Lower leg skin (tissue), 3 donors: ENCODE measurements at regions not wholly inside any gene's neighbourhood (a gene's known extent, or its start where the extent isn't known, plus 50 kb on each side); places are given as distances from the start of the nearest gene placed in this dataset.

Experiments used
- POLR2A ChIP-seq, 2 donors: fragments of 450-650 bp; IDR thresholded peaks; one replicate each; pipeline ENCODE4 v1.6.1; 2016 to 2017; ENCODE audit warnings: antibody characterized with exemption in 2 of 2, mild to moderate bottlenecking in 1 of 2, moderate library complexity in 1 of 2
- TF ChIP-seq, protein P1 (sequence below), 3 donors: fragments of 450-650 bp; IDR thresholded peaks; one replicate each; pipeline ENCODE4 v1.5.1; 2016; ENCODE audit warnings: antibody characterized with exemption in 3 of 3, mild to moderate bottlenecking in 3 of 3, moderate library complexity in 2 of 3

DNA sequence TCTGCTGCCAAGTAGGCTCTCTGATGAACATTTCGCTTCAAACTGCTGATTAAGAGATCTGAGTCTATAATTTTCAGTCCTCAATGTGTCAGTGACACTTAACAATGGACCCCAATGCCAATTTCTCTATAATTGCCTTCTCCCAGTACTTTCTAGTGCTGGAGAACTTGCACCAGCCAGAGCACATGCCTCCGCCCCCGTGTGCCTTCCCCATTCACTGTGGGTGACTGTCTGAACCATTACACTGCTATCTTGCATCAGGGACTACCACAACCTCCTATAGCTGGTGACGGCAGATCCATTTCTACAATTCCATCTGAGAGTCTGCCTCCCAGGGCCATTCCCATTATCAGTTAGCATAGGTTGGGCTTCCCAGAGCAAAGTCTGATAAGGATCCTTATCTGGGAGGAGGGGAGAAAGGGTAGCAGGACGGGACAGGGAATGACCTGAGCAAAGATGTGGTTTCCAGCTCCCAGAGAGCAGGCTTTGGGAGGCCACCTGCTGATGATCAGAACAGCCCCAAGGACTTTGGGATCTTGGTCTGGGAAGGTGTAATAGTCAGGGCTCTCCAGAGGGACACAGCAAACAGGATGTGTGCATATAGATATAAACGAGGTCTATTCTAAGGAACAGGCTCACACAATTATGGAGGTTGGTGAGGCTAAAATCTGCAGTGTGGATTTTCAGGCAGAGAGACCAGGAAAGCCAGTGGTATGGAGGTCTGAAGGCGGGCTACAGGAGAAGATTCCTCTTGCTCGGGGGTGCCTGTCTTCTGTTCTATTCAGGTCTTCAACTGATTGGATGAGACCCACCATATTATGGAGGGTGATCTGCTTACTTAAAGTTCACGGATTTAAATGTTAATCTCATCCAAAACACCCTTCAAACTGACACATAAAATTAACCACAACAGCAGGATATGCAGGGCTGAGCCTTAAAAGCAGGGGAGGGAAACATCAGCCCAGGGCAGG, 238.2 kb downstream of the PTPRU start:
- TF ChIP-seq POLR2A (IDR thresholded peaks at IDR 0.05) = no peak
- TF ChIP-seq, protein P1, sequence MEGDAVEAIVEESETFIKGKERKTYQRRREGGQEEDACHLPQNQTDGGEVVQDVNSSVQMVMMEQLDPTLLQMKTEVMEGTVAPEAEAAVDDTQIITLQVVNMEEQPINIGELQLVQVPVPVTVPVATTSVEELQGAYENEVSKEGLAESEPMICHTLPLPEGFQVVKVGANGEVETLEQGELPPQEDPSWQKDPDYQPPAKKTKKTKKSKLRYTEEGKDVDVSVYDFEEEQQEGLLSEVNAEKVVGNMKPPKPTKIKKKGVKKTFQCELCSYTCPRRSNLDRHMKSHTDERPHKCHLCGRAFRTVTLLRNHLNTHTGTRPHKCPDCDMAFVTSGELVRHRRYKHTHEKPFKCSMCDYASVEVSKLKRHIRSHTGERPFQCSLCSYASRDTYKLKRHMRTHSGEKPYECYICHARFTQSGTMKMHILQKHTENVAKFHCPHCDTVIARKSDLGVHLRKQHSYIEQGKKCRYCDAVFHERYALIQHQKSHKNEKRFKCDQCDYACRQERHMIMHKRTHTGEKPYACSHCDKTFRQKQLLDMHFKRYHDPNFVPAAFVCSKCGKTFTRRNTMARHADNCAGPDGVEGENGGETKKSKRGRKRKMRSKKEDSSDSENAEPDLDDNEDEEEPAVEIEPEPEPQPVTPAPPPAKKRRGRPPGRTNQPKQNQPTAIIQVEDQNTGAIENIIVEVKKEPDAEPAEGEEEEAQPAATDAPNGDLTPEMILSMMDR (IDR thresholded peaks at IDR 0.05) = no peak
